HCT116 (cell line): ENCODE measurements at regions not wholly inside any gene's neighbourhood (a gene's known extent, or its start where the extent isn't known, plus 50 kb on each side); places are given as distances from the start of the nearest gene placed in this dataset.

Experiments used
- ATAC-seq: fragments of 200-7000 bp; cut with Tn5 transposase; 2 replicates; pipeline ENCODE4 v1.9.1; 2020; ENCODE audit warnings: mild to moderate bottlenecking, moderate library complexity
- BruUV-seq: library from RNA; stranded (reverse); fragments of 400-500 nt; replicated peaks from 2 replicates; lab custom pipeline; 2021; lab: Mats Ljungman, UMichigan
- CTCF ChIA-PET: fragments of 300-600 bp; sonication (Branson Sonifier 250); formaldehyde crosslinking; loops from one replicate; lab custom pipeline; 2021; ENCODE audit warnings: antibody characterized with exemption; lab: Charles Lee
- POLR2A ChIA-PET: fragments of 300-600, 350-600 bp; sonication (Branson Sonifier 250); formaldehyde crosslinking; loops from one replicate; lab custom pipeline; 2021; ENCODE audit warnings: antibody characterized with exemption; lab: Charles Lee
- RAD21 ChIA-PET, 2 experiments: fragments of 300-600 bp; sonication (Branson Sonifier 250); formaldehyde crosslinking; loops; one replicate each; lab custom pipeline; 2023; ENCODE audit warnings: low total read pairs in 2 of 2; ENCODE audit not compliant: uncharacterized antibody in 2 of 2, unreplicated experiment in 2 of 2, low non-redundant PET in 1 of 2; lab: Charles Lee
- DNase-seq: peaks from one replicate; pipeline ENCODE4 v3.0.0-alpha.2; 2010; ENCODE audit warnings: low read depth, low spot score
- H2AFZ ChIP-seq: fragments of 200-600 bp; shearing (Covaris generic), sonication (generic); 2 replicates; pipeline ENCODE4 v1.6.1; 2017; ENCODE audit warnings: low read depth, mixed run types, mixed read lengths, antibody characterized with exemption, low read length; ENCODE audit not compliant: poor library complexity, severe bottlenecking
- H3K27ac ChIP-seq: 2 replicates; pipeline ENCODE4 v1.5.1; 2012; ENCODE audit warnings: low read depth, low read length
- H3K27me3 ChIP-seq: fragments of 200-600 bp; sonication (generic); 2 replicates; pipeline ENCODE4 v1.6.1; 2016; ENCODE audit warnings: mixed run types, low read length, mixed read lengths; ENCODE audit not compliant: insufficient read depth
- H3K36me3 ChIP-seq, 2 experiments: fragments of 200-500 bp in 1 of 2; fragments of 200-600 bp in 1 of 2; sonication (Bioruptor generic) in 1 of 2; sonication (generic) in 1 of 2; 2 replicates each; pipeline versions ENCODE4 v1.5.1 to v1.6.1; 2014 to 2016; ENCODE audit warnings: low read length in 2 of 2, inconsistent platforms in 1 of 2, mixed read lengths in 1 of 2, mixed run types in 1 of 2; ENCODE audit not compliant: insufficient read depth in 2 of 2, control insufficient read depth in 1 of 2
- H3K4me1 ChIP-seq, 2 experiments: fragments of 200-600 bp in 1 of 2; sonication (generic) in 1 of 2; 2 replicates each; pipeline versions ENCODE4 v1.5.1 to v1.6.1; 2012 to 2017; ENCODE audit warnings: low read length in 2 of 2, inconsistent platforms in 1 of 2, mild to moderate bottlenecking in 1 of 2, mixed read lengths in 1 of 2, mixed run types in 1 of 2, moderate library complexity in 1 of 2; ENCODE audit not compliant: insufficient read depth in 2 of 2, control insufficient read depth in 1 of 2
- H3K4me2 ChIP-seq: fragments of 200-600 bp; sonication (generic); 2 replicates; pipeline ENCODE4 v1.6.1; 2017; ENCODE audit warnings: mixed run types, low read length, mixed read lengths
- H3K4me3 ChIP-seq, 2 experiments: fragments of 200-600 bp in 1 of 2; sonication (generic) in 1 of 2; replicated peaks in 1 of 2; 2 replicates each; pipeline ENCODE4 v1.5.1; 2011 to 2016; ENCODE audit warnings: low read length in 2 of 2, control low read depth in 1 of 2, low read depth in 1 of 2, mild to moderate bottlenecking in 1 of 2, mixed read lengths in 1 of 2, mixed run types in 1 of 2
- H3K79me2 ChIP-seq: fragments of 200-600 bp; sonication (generic); 2 replicates; pipeline ENCODE4 v1.6.1; 2017; ENCODE audit warnings: mild to moderate bottlenecking, mixed run types, low read length, moderate library complexity, mixed read lengths; ENCODE audit not compliant: insufficient read depth
- H3K9ac ChIP-seq: fragments of 200-600 bp; sonication (generic); 2 replicates; pipeline ENCODE4 v1.6.1; 2016; ENCODE audit warnings: low read length, mixed read lengths
- H3K9me2 ChIP-seq: fragments of 200-600 bp; sonication (generic), shearing (Covaris generic); 2 replicates; pipeline ENCODE4 v1.6.1; 2017; ENCODE audit warnings: mixed run types, mild to moderate bottlenecking, moderate library complexity; ENCODE audit not compliant: insufficient read depth
- H3K9me3 ChIP-seq, 2 experiments: fragments of 200-500 bp in 1 of 2; fragments of 200-600 bp in 1 of 2; sonication (Bioruptor generic) in 1 of 2; sonication (generic) in 1 of 2; 2 replicates each; pipeline ENCODE4 v1.6.1; 2014 to 2017; ENCODE audit warnings: low read length in 2 of 2, mixed read lengths in 2 of 2, inconsistent platforms in 1 of 2, low read depth in 1 of 2, mild to moderate bottlenecking in 1 of 2, mixed run types in 1 of 2, moderate library complexity in 1 of 2; ENCODE audit not compliant: control insufficient read depth in 1 of 2, insufficient read depth in 1 of 2
- H4K20me1 ChIP-seq: fragments of 200-600 bp; sonication (generic), shearing (Covaris generic); 2 replicates; pipeline ENCODE4 v1.6.1; 2017; ENCODE audit warnings: mixed run types, mild to moderate bottlenecking, moderate library complexity; ENCODE audit not compliant: insufficient read depth
- CBX3 ChIP-seq: IDR thresholded peaks from 2 replicates; pipeline ENCODE4 v1.6.1; 2012; ENCODE audit warnings: low read depth
- CTCF ChIP-seq, 3 experiments: fragments of 200-600 bp in 1 of 3; sonication (generic) in 1 of 3; IDR thresholded peaks in 2 of 3; conservative IDR thresholded peaks in 1 of 3; 2 replicates each; pipeline ENCODE4 v1.5.1; 2012 to 2017; ENCODE audit warnings: low read depth in 2 of 3, low read length in 2 of 3, antibody characterized with exemption in 1 of 3, borderline replicate concordance in 1 of 3, control low read depth in 1 of 3, mild to moderate bottlenecking in 1 of 3, mixed read lengths in 1 of 3, mixed run types in 1 of 3, moderate library complexity in 1 of 3; ENCODE audit not compliant: insufficient read depth in 1 of 3
- FOSL1 ChIP-seq: IDR thresholded peaks from 2 replicates; pipeline ENCODE4 v1.6.1; 2012; ENCODE audit warnings: low read depth
- RAD21 ChIP-seq: IDR thresholded peaks from 2 replicates; pipeline ENCODE4 v1.6.1; 2012; ENCODE audit warnings: low read depth, mild to moderate bottlenecking
- SRF ChIP-seq: IDR thresholded peaks from 2 replicates; pipeline ENCODE4 v1.6.1; 2012; ENCODE audit warnings: low read depth
- intact Hi-C: fragments of 100-400 bp; cut with micrococcal nuclease; formaldehyde crosslinking; loops from 2 replicates; pipeline ENCODE4 v1.10.0; 2022

DNA sequence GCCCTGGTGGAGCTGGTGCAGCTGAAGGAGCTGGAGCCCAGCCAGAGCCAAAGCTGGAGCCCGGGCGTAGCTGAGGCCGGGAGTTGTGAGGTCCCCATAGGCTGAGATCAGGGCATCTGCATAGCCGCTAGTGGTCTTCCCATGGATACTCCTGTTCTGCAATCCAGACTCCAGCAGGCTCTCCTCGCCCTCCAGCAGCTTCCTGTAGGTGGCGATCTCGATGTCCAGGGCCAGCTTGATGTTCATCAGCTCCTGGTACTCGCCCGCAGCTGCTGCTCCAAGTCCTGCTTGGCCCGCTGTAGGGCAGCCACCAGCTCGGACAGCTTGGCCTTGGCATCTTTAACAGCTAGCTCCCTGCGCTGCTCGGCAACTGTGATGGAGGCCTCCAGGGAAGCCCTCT is 966.1 kb downstream of the FSCB start:
- Histone ChIP-seq H3K4me3 (no peak overlapping the region), H2AFZ (no peak overlapping the region), H3K9me3 (no peaks in the 10 kb centered on the region; a peak in 1 of 4 replicates), H3K27ac (no peak overlapping the region), H3K4me1 (no peaks in the 10 kb centered on the region), H3K79me2 (no peaks in the 10 kb centered on the region), H3K4me2 (no peak overlapping the region), H3K9me2 (no peaks in the 10 kb centered on the region), H4K20me1 (no peaks in the 10 kb centered on the region), H3K27me3 (no peaks in the 10 kb centered on the region), H3K9ac (no peak overlapping the region), H3K36me3 (no peaks in the 10 kb centered on the region)
- no TSS peak for BruUV-seq
- TF ChIP-seq FOSL1 (no peak), CTCF (IDR thresholded peaks at IDR 0.05 in 2 of 3, conservative IDR thresholded peaks at IDR 0.05 in 1 of 3; ENCODE audit: borderline replicate concordance in 1 of 3, insufficient read depth in 1 of 3, low read depth in 2 of 3, low read length in 2 of 3) (peak in 2 of 3 experiments; percentile 32 to 34; a peak in 4 of 6 replicates)
- CTCF ChIA-PET: interaction anchor here (1.0 kb wide), 1 partner anchor 24 kb away, joined by 3 read pairs; no protein-coding TSS in a partner anchor
- peak; percentile 34; the same call in 1 of the 2 replicates for ATAC-seq
- DNase-seq: no peak
- RAD21 ChIA-PET: no interaction called here
- intact Hi-C loops: no loop called here
- POLR2A ChIA-PET: no interaction called here

GRCh38 chr14:43539210-43539609 is 967.9 kb downstream of the FSCB start:
- POLR2A ChIA-PET: no interaction called here
- H4K20me1 ChIP-seq: no peaks in the 10 kb centered on the region
- no peak overlapping the region for H3K27ac ChIP-seq
- RAD21 ChIA-PET: no interaction called here
- ATAC-seq (no peak), DNase-seq (peak; percentile 1)
- H3K36me3 ChIP-seq: no peaks in the 10 kb centered on the region
- TF ChIP-seq CBX3 (no peak), CTCF (IDR thresholded peaks at IDR 0.05 in 2 of 3, conservative IDR thresholded peaks at IDR 0.05 in 1 of 3; ENCODE audit: borderline replicate concordance in 1 of 3, insufficient read depth in 1 of 3, low read depth in 2 of 3, low read length in 2 of 3) (peak in 2 of 3 experiments; percentile 46 to 50; a peak in 4 of 6 replicates), FOSL1 (no peak), RAD21 (peak; percentile 36; the same call in 1 of the 2 replicates), SRF (no peak)
- H3K4me2 ChIP-seq: peak overlapping the region; percentile 48
- peak overlapping the region; percentile 38 for H2AFZ ChIP-seq
- no peaks in the 10 kb centered on the region for H3K79me2 ChIP-seq
- no peak overlapping the region for H3K9ac ChIP-seq
- H3K9me3 ChIP-seq: no peaks in the 10 kb centered on the region; a peak in 1 of 4 replicates
- no peak overlapping the region for H3K4me3 ChIP-seq
- H3K4me1 ChIP-seq: no peaks in the 10 kb centered on the region
- no peaks in the 10 kb centered on the region for H3K9me2 ChIP-seq
- CTCF ChIA-PET: no interaction called here
- H3K27me3 ChIP-seq: no peaks in the 10 kb centered on the region
- intact Hi-C loops: no loop called here
- no TSS peak for BruUV-seq
